ENCODE measurements at regions not wholly inside any gene's neighbourhood (a gene's known extent, or its start where the extent isn't known, plus 50 kb on each side); places are given as distances from the start of the nearest gene placed in this dataset.

GRCh38 chr13:84741253-84741652 is 859.0 kb upstream of the SLITRK1 start:
- no peak overlapping the region for H3K9ac ChIP-seq (ENCODE audit: low read depth, low read length)
- H3K4me3 ChIP-seq (ENCODE audit: low read depth in 1 of 2, low read length in 2 of 2): no peak overlapping the region
- no peaks in the 10 kb centered on the region for H4K20me1 ChIP-seq (ENCODE audit: insufficient read depth, low read length)
- TF ChIP-seq CTCF (IDR thresholded peaks at IDR 0.05; ENCODE audit: borderline replicate concordance, extremely low read depth, low read length, poor library complexity, severe bottlenecking) (no peak), EZH2 (IDR thresholded peaks at IDR 0.05; ENCODE audit: borderline replicate concordance, low read depth, low read length, severe bottlenecking) (no peak)
- no peak overlapping the region for H3K4me2 ChIP-seq (ENCODE audit: insufficient read depth, low read length)
- H3K9me3 ChIP-seq (ENCODE audit: insufficient read depth, low read length, severe bottlenecking): no peaks in the 10 kb centered on the region
- no peaks in the 10 kb centered on the region for H3K79me2 ChIP-seq (ENCODE audit: insufficient read depth, low read length)
- H3K4me1 ChIP-seq (ENCODE audit: insufficient read depth, low read length): no peaks in the 10 kb centered on the region
- DNase-seq (no peak), ATAC-seq (ENCODE audit: insufficient read depth, low read depth) (no peak)
- no peak overlapping the region for H2AFZ ChIP-seq (ENCODE audit: low read depth, low read length)
- H3K27me3 ChIP-seq (ENCODE audit: insufficient read depth, low read length, poor library complexity): no peaks in the 10 kb centered on the region
- no peak overlapping the region for H3K27ac ChIP-seq (ENCODE audit: low read length)
- H3K36me3 ChIP-seq (ENCODE audit: insufficient read depth, low read length): no peaks in the 10 kb centered on the region

GRCh38 chr13:84739021-84739420 is 856.7 kb upstream of the SLITRK1 start:
- no peak overlapping the region for H2AFZ ChIP-seq (ENCODE audit: low read depth, low read length)
- no peaks in the 10 kb centered on the region for H3K36me3 ChIP-seq (ENCODE audit: insufficient read depth, low read length)
- no peak overlapping the region for H3K9ac ChIP-seq (ENCODE audit: low read depth, low read length)
- H3K9me3 ChIP-seq (ENCODE audit: insufficient read depth, low read length, severe bottlenecking): no peaks in the 10 kb centered on the region
- no peak overlapping the region for H3K4me2 ChIP-seq (ENCODE audit: insufficient read depth, low read length)
- no peak overlapping the region for H3K27ac ChIP-seq (ENCODE audit: low read length)
- DNase-seq (no peak), ATAC-seq (ENCODE audit: insufficient read depth, low read depth) (no peak)
- no peaks in the 10 kb centered on the region for H3K27me3 ChIP-seq (ENCODE audit: insufficient read depth, low read length, poor library complexity)
- no peaks in the 10 kb centered on the region for H4K20me1 ChIP-seq (ENCODE audit: insufficient read depth, low read length)
- H3K79me2 ChIP-seq (ENCODE audit: insufficient read depth, low read length): no peaks in the 10 kb centered on the region
- no peaks in the 10 kb centered on the region for H3K4me1 ChIP-seq (ENCODE audit: insufficient read depth, low read length)
- TF ChIP-seq EZH2 (IDR thresholded peaks at IDR 0.05; ENCODE audit: borderline replicate concordance, low read depth, low read length, severe bottlenecking): no peak
- TF ChIP-seq CTCF (IDR thresholded peaks at IDR 0.05; ENCODE audit: borderline replicate concordance, extremely low read depth, low read length, poor library complexity, severe bottlenecking): no peak
- H3K4me3 ChIP-seq (ENCODE audit: low read depth in 1 of 2, low read length in 2 of 2): no peak overlapping the region

GRCh38 chr13:84737661-84738060 is 855.4 kb upstream of the SLITRK1 start:
- Histone ChIP-seq H3K4me1 (ENCODE audit: insufficient read depth, low read length) (no peaks in the 10 kb centered on the region), H3K4me3 (ENCODE audit: low read depth in 1 of 2, low read length in 2 of 2) (no peak overlapping the region), H3K4me2 (ENCODE audit: insufficient read depth, low read length) (no peak overlapping the region), H3K9ac (ENCODE audit: low read depth, low read length) (no peak overlapping the region), H3K27me3 (ENCODE audit: insufficient read depth, low read length, poor library complexity) (no peaks in the 10 kb centered on the region), H3K9me3 (ENCODE audit: insufficient read depth, low read length, severe bottlenecking) (no peaks in the 10 kb centered on the region), H3K36me3 (ENCODE audit: insufficient read depth, low read length) (no peaks in the 10 kb centered on the region), H4K20me1 (ENCODE audit: insufficient read depth, low read length) (no peaks in the 10 kb centered on the region), H3K27ac (ENCODE audit: low read length) (no peak overlapping the region), H2AFZ (ENCODE audit: low read depth, low read length) (no peak overlapping the region), H3K79me2 (ENCODE audit: insufficient read depth, low read length) (no peaks in the 10 kb centered on the region)
- TF ChIP-seq EZH2 (IDR thresholded peaks at IDR 0.05; ENCODE audit: borderline replicate concordance, low read depth, low read length, severe bottlenecking): no peak
- no peak for TF ChIP-seq CTCF (IDR thresholded peaks at IDR 0.05; ENCODE audit: borderline replicate concordance, extremely low read depth, low read length, poor library complexity, severe bottlenecking)
- ATAC-seq (ENCODE audit: insufficient read depth, low read depth) (no peak), DNase-seq (no peak)

GRCh38 chr13:84730376-84730775 is 848.1 kb upstream of the SLITRK1 start:
- Histone ChIP-seq H3K4me3 (ENCODE audit: low read depth in 1 of 2, low read length in 2 of 2) (no peak overlapping the region), H3K4me1 (ENCODE audit: insufficient read depth, low read length) (no peaks in the 10 kb centered on the region), H2AFZ (ENCODE audit: low read depth, low read length) (no peak overlapping the region), H3K36me3 (ENCODE audit: insufficient read depth, low read length) (no peaks in the 10 kb centered on the region), H3K9me3 (ENCODE audit: insufficient read depth, low read length, severe bottlenecking) (no peaks in the 10 kb centered on the region), H3K27me3 (ENCODE audit: insufficient read depth, low read length, poor library complexity) (no peaks in the 10 kb centered on the region), H3K9ac (ENCODE audit: low read depth, low read length) (no peak overlapping the region), H3K4me2 (ENCODE audit: insufficient read depth, low read length) (no peak overlapping the region), H4K20me1 (ENCODE audit: insufficient read depth, low read length) (no peaks in the 10 kb centered on the region), H3K27ac (ENCODE audit: low read length) (no peak overlapping the region), H3K79me2 (ENCODE audit: insufficient read depth, low read length) (no peaks in the 10 kb centered on the region)
- ATAC-seq (ENCODE audit: insufficient read depth, low read depth) (no peak), DNase-seq (no peak)
- no peak for TF ChIP-seq EZH2 (IDR thresholded peaks at IDR 0.05; ENCODE audit: borderline replicate concordance, low read depth, low read length, severe bottlenecking)
- no peak for TF ChIP-seq CTCF (IDR thresholded peaks at IDR 0.05; ENCODE audit: borderline replicate concordance, extremely low read depth, low read length, poor library complexity, severe bottlenecking)
